ENCODE measurements at regions not wholly inside any gene's neighbourhood (a gene's known extent, or its start where the extent isn't known, plus 50 kb on each side); places are given as distances from the start of the nearest gene placed in this dataset.

DNA sequence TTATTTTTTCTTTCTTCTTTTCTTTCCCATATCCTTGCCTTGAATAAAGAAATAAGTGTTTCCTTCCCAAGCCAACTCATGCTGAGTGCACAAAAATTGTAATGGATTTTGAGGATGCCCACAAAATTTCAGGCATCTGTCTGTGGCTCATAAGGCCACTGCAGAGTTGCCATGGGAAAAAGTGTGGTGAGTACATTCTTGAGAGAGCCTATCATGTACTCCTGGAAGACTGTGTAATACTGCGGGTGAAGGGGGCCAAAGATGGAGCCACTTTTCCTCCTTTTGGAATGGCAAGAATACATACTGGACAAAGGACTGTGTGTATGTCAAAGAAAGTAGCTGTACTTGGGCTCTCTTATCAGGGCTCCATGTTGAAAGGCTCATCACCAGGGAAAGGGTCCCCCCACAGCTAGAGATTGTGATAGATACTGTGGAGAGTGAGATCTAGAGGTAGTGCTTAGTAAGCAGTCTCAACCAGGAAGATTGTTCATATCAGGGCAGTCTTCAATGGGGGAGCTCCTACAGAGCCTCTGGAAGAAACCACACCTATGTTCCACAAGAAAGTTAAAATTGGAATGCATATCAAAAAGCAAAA lies 341.6 kb upstream of the KCND2 start:
- no peak for TF ChIP-seq EZH2 (IDR thresholded peaks at IDR 0.05; ENCODE audit: borderline replicate concordance, low read depth, low read length, poor library complexity, severe bottlenecking)
- TF ChIP-seq, protein P1, sequence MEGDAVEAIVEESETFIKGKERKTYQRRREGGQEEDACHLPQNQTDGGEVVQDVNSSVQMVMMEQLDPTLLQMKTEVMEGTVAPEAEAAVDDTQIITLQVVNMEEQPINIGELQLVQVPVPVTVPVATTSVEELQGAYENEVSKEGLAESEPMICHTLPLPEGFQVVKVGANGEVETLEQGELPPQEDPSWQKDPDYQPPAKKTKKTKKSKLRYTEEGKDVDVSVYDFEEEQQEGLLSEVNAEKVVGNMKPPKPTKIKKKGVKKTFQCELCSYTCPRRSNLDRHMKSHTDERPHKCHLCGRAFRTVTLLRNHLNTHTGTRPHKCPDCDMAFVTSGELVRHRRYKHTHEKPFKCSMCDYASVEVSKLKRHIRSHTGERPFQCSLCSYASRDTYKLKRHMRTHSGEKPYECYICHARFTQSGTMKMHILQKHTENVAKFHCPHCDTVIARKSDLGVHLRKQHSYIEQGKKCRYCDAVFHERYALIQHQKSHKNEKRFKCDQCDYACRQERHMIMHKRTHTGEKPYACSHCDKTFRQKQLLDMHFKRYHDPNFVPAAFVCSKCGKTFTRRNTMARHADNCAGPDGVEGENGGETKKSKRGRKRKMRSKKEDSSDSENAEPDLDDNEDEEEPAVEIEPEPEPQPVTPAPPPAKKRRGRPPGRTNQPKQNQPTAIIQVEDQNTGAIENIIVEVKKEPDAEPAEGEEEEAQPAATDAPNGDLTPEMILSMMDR (conservative IDR thresholded peaks at IDR 0.05; ENCODE audit: low read depth, low read length): no peak

DNA sequence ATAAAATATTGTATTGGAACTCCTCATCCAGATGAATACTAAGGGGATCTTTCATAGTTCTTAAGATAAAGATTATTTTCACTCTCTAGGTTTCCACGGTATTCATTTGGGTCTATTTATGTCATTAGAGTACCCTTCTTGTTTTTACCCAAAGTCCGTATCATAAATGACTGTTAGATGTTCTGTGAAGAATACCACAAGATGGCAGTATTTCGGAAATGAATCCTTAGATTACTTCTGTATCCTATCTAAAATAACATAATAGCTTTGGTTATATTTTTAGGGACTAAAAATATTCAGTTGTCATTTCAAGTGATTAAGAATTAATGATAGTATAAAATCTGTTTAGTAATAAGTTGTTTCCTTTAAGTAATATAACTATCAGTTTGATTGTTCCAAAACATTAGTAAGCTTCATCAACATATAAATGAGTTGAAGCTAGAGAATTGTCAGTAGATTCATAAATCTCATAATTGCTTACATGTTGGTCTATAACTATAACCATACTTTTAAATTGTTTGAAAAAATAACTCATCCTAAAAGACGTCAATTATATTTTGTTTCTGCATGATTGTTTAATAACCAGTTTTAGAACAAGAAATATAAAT lies 337.5 kb upstream of the KCND2 start:
- H3K4me3 ChIP-seq (ENCODE audit: low read depth, low read length, poor library complexity, severe bottlenecking): no peak overlapping the region
- H3K9me3 ChIP-seq (ENCODE audit: low read depth, low read length, poor library complexity, severe bottlenecking): no peaks in the 10 kb centered on the region
- DNase-seq (ENCODE audit: low spot score): peak; percentile 52
- H3K4me1 ChIP-seq (ENCODE audit: insufficient read depth, low read length, poor library complexity, severe bottlenecking): no peaks in the 10 kb centered on the region
- CTCF ChIA-PET: interaction anchor here (1.1 kb wide), 1 partner anchor 342 kb away, joined by 3 read pairs; no protein-coding TSS in a partner anchor
- intact Hi-C loops (cut with micrococcal nuclease; ENCODE audit: unreplicated experiment): loop anchor here (1.0 to 10.0 kb wide), 3 partner anchors 337 to 789 kb away; no protein-coding TSS in a partner anchor
- no peak for TF ChIP-seq EZH2 (IDR thresholded peaks at IDR 0.05; ENCODE audit: borderline replicate concordance, low read depth, low read length, poor library complexity, severe bottlenecking)
- TF ChIP-seq, protein P1 (conservative IDR thresholded peaks at IDR 0.05; ENCODE audit: low read depth, low read length): peak; percentile 65
- BruUV-seq (replicated peaks): no TSS peak
- POLR2A ChIA-PET (ENCODE audit: low non-redundant PET): no interaction called here
- no peaks in the 10 kb centered on the region for H3K27me3 ChIP-seq (replicated peaks; ENCODE audit: insufficient read depth, low read depth, low read length, poor library complexity)
- no peak overlapping the region for H3K27ac ChIP-seq (ENCODE audit: low read depth, low read length, poor library complexity, severe bottlenecking)
- H3K36me3 ChIP-seq (ENCODE audit: insufficient read depth, low read length, poor library complexity, severe bottlenecking): no peaks in the 10 kb centered on the region

More for the DNA sequence above, 341.6 kb upstream of the KCND2 start:
- CTCF ChIA-PET: no interaction called here
- Histone ChIP-seq H3K27me3 (replicated peaks; ENCODE audit: insufficient read depth, low read depth, low read length, poor library complexity) (no peaks in the 10 kb centered on the region), H3K27ac (ENCODE audit: low read depth, low read length, poor library complexity, severe bottlenecking) (no peak overlapping the region), H3K9me3 (ENCODE audit: low read depth, low read length, poor library complexity, severe bottlenecking) (no peaks in the 10 kb centered on the region), H3K4me1 (ENCODE audit: insufficient read depth, low read length, poor library complexity, severe bottlenecking) (no peaks in the 10 kb centered on the region), H3K4me3 (ENCODE audit: low read depth, low read length, poor library complexity, severe bottlenecking) (no peak overlapping the region), H3K36me3 (ENCODE audit: insufficient read depth, low read length, poor library complexity, severe bottlenecking) (no peaks in the 10 kb centered on the region)
- POLR2A ChIA-PET (ENCODE audit: low non-redundant PET): no interaction called here
- intact Hi-C loops (cut with micrococcal nuclease; ENCODE audit: unreplicated experiment): loop anchor here (10.0 kb wide), 1 partner anchor 793 kb away; no protein-coding TSS in a partner anchor
- BruUV-seq (replicated peaks): no TSS peak
- DNase-seq (ENCODE audit: low spot score): no peak

DNA sequence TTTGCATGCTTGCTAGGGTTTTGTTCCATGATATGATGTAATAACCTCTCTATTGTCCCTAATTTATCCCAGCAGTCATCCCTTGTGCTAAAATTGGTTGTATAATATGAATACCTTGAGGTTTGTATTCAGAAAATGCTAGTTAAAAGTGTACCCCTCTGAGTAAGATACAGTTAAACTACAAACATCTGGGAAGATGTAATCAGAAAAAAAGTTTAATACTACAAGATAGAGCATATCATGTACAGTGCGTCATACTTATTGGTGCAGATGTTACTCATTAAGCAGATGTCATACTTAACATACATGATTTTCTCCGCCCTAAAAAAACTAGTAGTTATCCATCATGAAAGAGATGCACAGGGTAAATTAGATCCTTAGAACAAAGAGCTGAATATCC lies 336.1 kb upstream of the KCND2 start:
- BruUV-seq (replicated peaks): no TSS peak
- Histone ChIP-seq H3K27ac (ENCODE audit: low read depth, low read length, poor library complexity, severe bottlenecking) (no peak overlapping the region), H3K27me3 (replicated peaks; ENCODE audit: insufficient read depth, low read depth, low read length, poor library complexity) (no peaks in the 10 kb centered on the region), H3K4me3 (ENCODE audit: low read depth, low read length, poor library complexity, severe bottlenecking) (no peak overlapping the region), H3K4me1 (ENCODE audit: insufficient read depth, low read length, poor library complexity, severe bottlenecking) (no peaks in the 10 kb centered on the region), H3K9me3 (ENCODE audit: low read depth, low read length, poor library complexity, severe bottlenecking) (no peaks in the 10 kb centered on the region), H3K36me3 (ENCODE audit: insufficient read depth, low read length, poor library complexity, severe bottlenecking) (no peaks in the 10 kb centered on the region)
- no peak for DNase-seq (ENCODE audit: low spot score)
- CTCF ChIA-PET: no interaction called here
- TF ChIP-seq, protein P1 (conservative IDR thresholded peaks at IDR 0.05; ENCODE audit: low read depth, low read length): no peak
- TF ChIP-seq EZH2 (IDR thresholded peaks at IDR 0.05; ENCODE audit: borderline replicate concordance, low read depth, low read length, poor library complexity, severe bottlenecking): no peak
- intact Hi-C loops (cut with micrococcal nuclease; ENCODE audit: unreplicated experiment): loop anchor here (10.0 kb wide), 1 partner anchor 788 kb away; no protein-coding TSS in a partner anchor
- POLR2A ChIA-PET (ENCODE audit: low non-redundant PET): no interaction called here

Measured in A673 (cell line).